Karpas-422 (cell line): ENCODE measurements at regions not wholly inside any gene's neighbourhood (a gene's known extent, or its start where the extent isn't known, plus 50 kb on each side); places are given as distances from the start of the nearest gene placed in this dataset.
"Not testable (repeated sequence)": the region's sequence is repeated elsewhere in the genome, so short reads cannot be mapped to it uniquely, and the experiment has no call there.

Source experiments
- DNase-seq: peaks from one replicate; pipeline ENCODE4 v3.0.0-alpha.2; 2015
- H2AFZ ChIP-seq: fragments of 200-600 bp; sonication (generic); 2 replicates; pipeline ENCODE4 v1.6.1; 2014; ENCODE audit warnings: antibody characterized with exemption, low read length, mixed read lengths
- H3K27ac ChIP-seq: fragments of 200-600 bp; sonication (generic); 2 replicates; pipeline ENCODE4 v1.5.1; 2014; ENCODE audit warnings: mild to moderate bottlenecking, low read length, moderate library complexity
- H3K27me3 ChIP-seq: fragments of 200-600 bp; sonication (generic); 2 replicates; pipeline ENCODE4 v1.6.1; 2014; ENCODE audit warnings: low read length, mixed read lengths
- H3K36me3 ChIP-seq: fragments of 200-600 bp; sonication (generic); 2 replicates; pipeline ENCODE4 v1.6.1; 2014; ENCODE audit warnings: low read length, mixed read lengths; ENCODE audit not compliant: insufficient read depth
- H3K4me1 ChIP-seq: fragments of 200-600 bp; sonication (generic); 2 replicates; pipeline ENCODE4 v1.6.1; 2014; ENCODE audit warnings: mild to moderate bottlenecking, low read length, mixed read lengths
- H3K4me2 ChIP-seq: fragments of 200-600 bp; sonication (generic); 2 replicates; pipeline ENCODE4 v1.6.1; 2014; ENCODE audit warnings: low read length, low read depth, mild to moderate bottlenecking; ENCODE audit not compliant: poor library complexity, severe bottlenecking
- H3K4me3 ChIP-seq: fragments of 200-600 bp; sonication (generic); 2 replicates; pipeline ENCODE4 v1.5.1; 2014; ENCODE audit warnings: mild to moderate bottlenecking, antibody characterized with exemption, low read length, mixed read lengths
- H3K79me2 ChIP-seq: fragments of 200-600 bp; sonication (generic); 2 replicates; pipeline ENCODE4 v1.6.1; 2014; ENCODE audit warnings: mild to moderate bottlenecking, low read length, mixed read lengths
- H3K9ac ChIP-seq: fragments of 200-600 bp; sonication (generic); 2 replicates; pipeline ENCODE4 v1.6.0; 2014; ENCODE audit warnings: low read length
- H3K9me2 ChIP-seq: fragments of 200-600 bp; sonication (generic), shearing (Covaris generic); replicated peaks from 2 replicates; pipeline ENCODE4 v1.6.0; 2014; ENCODE audit warnings: mild to moderate bottlenecking, low read length, moderate library complexity; ENCODE audit not compliant: insufficient read depth
- H3K9me3 ChIP-seq: fragments of 300-700, 200-600 bp; sonication (generic); 2 replicates; pipeline ENCODE4 v1.6.1; 2014; ENCODE audit warnings: low read length, mixed read lengths
- H4K20me1 ChIP-seq: fragments of 200-600 bp; sonication (generic); 2 replicates; pipeline ENCODE4 v1.6.1; 2014; ENCODE audit warnings: mild to moderate bottlenecking, antibody characterized with exemption, low read length, low read depth; ENCODE audit not compliant: insufficient read depth

DNA sequence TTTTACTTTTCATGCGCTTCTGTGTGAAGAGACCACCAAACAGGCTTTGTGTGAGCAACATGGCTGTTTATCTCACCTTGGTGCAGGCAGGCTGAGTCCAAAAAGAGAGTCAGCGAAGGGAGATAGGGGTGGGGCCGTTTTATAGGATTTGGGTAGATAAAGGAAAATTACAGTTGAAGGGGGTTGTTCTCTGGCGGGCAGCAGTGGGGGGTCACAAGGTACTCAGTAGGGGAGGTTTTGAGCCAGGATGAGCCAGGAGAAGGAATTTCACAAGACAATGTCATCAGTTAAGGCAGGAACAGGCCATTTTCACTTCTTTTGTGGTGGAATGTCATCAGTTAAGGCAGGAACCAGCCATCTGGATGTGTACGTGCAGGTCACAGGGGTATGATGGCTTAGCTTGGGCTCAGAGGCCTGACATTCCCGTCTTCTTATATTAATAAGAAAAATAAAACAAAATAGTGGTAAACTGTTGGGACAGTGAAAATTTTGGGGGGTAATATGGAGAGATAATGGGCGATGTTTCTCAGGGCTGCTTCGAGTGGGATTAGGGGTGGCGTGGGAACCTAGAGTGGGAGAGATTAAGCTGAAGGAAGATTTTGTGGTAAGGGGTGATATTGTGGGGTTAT, 670.0 kb downstream of the SUCLG1 start:
- H3K9me3 ChIP-seq: peaks cover 20% of the 10 kb centered on the region
- not testable (repeated sequence) for H3K4me3 ChIP-seq, H3K27ac ChIP-seq, H2AFZ ChIP-seq, H3K36me3 ChIP-seq, H3K4me1 ChIP-seq, H3K4me2 ChIP-seq, H3K27me3 ChIP-seq, H3K9me2 ChIP-seq, DNase-seq, H3K79me2 ChIP-seq, H3K9ac ChIP-seq, H4K20me1 ChIP-seq

DNA sequence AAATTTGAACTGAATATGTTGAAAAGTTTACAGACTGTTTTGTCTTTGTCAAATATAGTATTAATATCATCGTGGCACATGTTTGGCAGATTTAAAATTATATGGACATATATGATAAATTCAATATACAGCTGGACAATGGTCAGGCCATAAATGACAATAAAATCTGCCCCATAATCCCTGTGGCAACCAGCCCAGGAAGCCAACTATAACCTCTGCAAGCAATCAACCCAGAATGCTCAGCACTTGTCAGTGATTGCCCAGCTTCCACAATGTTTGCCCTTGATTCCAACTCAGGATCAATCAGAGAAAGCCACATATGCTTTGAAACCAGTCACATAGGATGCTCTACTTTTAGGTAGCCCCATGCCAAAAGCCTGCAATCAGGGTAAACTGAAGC, 671.9 kb downstream of the SUCLG1 start:
- no peak overlapping the region for H3K4me3 ChIP-seq
- H3K36me3 ChIP-seq: no peaks in the 10 kb centered on the region
- H3K27ac ChIP-seq: no peak overlapping the region
- no peak overlapping the region for H3K9ac ChIP-seq
- no peaks in the 10 kb centered on the region for H4K20me1 ChIP-seq
- no peaks in the 10 kb centered on the region for H3K9me2 ChIP-seq
- no peaks in the 10 kb centered on the region for H3K4me1 ChIP-seq
- H3K79me2 ChIP-seq: no peaks in the 10 kb centered on the region
- no peak overlapping the region for H2AFZ ChIP-seq
- H3K27me3 ChIP-seq: no peaks in the 10 kb centered on the region
- no peak overlapping the region for H3K4me2 ChIP-seq
- DNase-seq: no peak
- H3K9me3 ChIP-seq: peaks cover 20% of the 10 kb centered on the region

DNA sequence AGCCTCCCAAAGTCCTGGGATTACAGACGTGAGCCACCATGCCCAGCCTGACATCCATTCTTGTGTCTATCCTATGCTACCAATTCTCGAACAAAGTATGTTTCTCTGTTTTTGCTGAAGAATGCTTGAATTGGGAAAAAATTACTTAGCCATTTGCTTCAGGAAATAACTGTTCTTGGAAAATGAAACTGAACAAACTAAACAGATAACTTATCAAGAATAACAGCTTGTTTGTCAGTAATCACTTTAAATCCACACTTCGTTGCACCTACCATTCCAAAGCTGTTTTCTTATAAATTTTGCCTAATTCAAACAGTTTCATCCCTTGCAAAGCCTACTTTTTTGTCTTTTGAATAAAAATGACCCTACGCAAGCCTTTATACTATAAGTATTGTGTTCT, 672.9 kb downstream of the SUCLG1 start:
- Histone ChIP-seq H3K9ac (no peak overlapping the region), H2AFZ (no peak overlapping the region), H3K4me2 (no peak overlapping the region), H3K9me2 (no peaks in the 10 kb centered on the region), H3K36me3 (no peaks in the 10 kb centered on the region), H3K4me3 (no peak overlapping the region), H3K4me1 (no peaks in the 10 kb centered on the region), H4K20me1 (no peaks in the 10 kb centered on the region), H3K27me3 (no peaks in the 10 kb centered on the region), H3K79me2 (no peaks in the 10 kb centered on the region), H3K9me3 (peaks cover 26% of the 10 kb centered on the region), H3K27ac (no peak overlapping the region)
- DNase-seq: no peak

DNA sequence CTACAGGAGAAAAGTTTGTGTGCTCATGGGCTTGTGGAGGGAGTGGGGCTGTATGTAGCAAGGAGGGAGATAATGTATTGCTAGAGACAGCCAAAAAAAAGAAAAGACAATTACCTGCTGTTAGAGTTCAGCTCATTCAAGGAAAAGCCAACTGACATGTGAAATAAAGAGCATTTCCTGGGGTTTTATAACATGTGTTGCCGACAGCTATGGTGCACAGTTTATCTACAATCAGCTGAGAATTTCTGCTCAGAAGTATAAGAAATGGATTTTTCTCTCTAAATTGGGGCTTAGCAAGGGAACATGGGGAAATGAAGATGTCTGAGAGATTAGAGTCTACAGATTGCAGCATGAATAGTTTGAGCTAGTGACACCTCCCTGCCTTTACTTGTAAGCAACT, 674.1 kb downstream of the SUCLG1 start:
- Histone ChIP-seq H3K9me3 (peaks cover 33% of the 10 kb centered on the region), H3K27ac (no peak overlapping the region), H3K4me1 (no peaks in the 10 kb centered on the region), H3K36me3 (no peaks in the 10 kb centered on the region), H3K9me2 (no peaks in the 10 kb centered on the region), H3K79me2 (no peaks in the 10 kb centered on the region), H3K4me3 (no peak overlapping the region), H3K4me2 (no peak overlapping the region), H3K27me3 (no peaks in the 10 kb centered on the region), H3K9ac (no peak overlapping the region), H4K20me1 (no peaks in the 10 kb centered on the region), H2AFZ (no peak overlapping the region)
- DNase-seq: no peak

DNA sequence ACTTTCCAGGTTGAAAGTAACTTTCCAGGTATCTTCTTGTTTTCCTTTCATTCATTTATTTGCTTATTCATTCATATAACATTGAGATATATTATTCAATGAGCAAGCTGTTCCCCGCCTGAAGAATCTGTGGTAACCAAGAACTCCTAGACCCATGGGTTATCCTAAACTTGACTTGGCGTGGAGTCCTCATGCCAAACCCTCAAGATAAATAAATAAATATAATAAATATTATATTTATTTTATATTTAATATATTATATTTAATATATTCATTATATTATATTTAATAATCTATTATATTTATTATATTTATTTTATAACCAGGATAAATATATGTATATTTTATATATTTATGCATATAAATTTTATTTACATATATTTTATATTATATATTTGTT, 674.8 kb downstream of the SUCLG1 start:
- DNase-seq: no peak
- H3K4me3 ChIP-seq: no peak overlapping the region
- no peaks in the 10 kb centered on the region for H3K27me3 ChIP-seq
- no peak overlapping the region for H3K27ac ChIP-seq
- peaks cover 37% of the 10 kb centered on the region for H3K9me3 ChIP-seq
- H4K20me1 ChIP-seq: no peaks in the 10 kb centered on the region
- H3K36me3 ChIP-seq: no peaks in the 10 kb centered on the region
- H2AFZ ChIP-seq: no peak overlapping the region
- H3K9ac ChIP-seq: no peak overlapping the region
- H3K4me2 ChIP-seq: no peak overlapping the region
- H3K9me2 ChIP-seq: no peaks in the 10 kb centered on the region
- no peaks in the 10 kb centered on the region for H3K79me2 ChIP-seq
- no peaks in the 10 kb centered on the region for H3K4me1 ChIP-seq

DNA sequence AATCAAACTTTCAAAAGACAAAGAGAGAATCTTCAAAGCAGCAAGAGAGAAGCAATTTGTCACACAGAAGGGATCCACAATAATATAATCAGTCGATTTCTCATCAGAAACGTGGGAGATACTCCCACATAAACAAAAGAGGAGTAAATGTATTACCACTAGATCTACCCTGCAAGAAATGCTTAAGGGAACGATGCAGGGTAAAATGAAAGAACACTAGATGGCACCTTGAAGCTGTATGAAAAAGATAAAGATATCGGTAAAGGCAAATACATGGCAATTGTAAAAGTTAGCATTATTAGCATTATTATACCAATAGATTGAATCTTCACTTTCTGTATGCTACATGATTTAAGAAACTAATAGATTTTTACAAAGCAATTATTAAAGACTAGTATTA, 677.0 kb downstream of the SUCLG1 start:
- Histone ChIP-seq H3K4me2 (no peak overlapping the region), H3K9me3 (peaks cover 41% of the 10 kb centered on the region), H2AFZ (no peak overlapping the region), H3K36me3 (no peaks in the 10 kb centered on the region), H3K27ac (no peak overlapping the region), H4K20me1 (no peaks in the 10 kb centered on the region), H3K9me2 (no peaks in the 10 kb centered on the region), H3K4me1 (no peaks in the 10 kb centered on the region), H3K9ac (no peak overlapping the region), H3K27me3 (no peaks in the 10 kb centered on the region), H3K4me3 (no peak overlapping the region), H3K79me2 (no peaks in the 10 kb centered on the region)
- DNase-seq: no peak

DNA sequence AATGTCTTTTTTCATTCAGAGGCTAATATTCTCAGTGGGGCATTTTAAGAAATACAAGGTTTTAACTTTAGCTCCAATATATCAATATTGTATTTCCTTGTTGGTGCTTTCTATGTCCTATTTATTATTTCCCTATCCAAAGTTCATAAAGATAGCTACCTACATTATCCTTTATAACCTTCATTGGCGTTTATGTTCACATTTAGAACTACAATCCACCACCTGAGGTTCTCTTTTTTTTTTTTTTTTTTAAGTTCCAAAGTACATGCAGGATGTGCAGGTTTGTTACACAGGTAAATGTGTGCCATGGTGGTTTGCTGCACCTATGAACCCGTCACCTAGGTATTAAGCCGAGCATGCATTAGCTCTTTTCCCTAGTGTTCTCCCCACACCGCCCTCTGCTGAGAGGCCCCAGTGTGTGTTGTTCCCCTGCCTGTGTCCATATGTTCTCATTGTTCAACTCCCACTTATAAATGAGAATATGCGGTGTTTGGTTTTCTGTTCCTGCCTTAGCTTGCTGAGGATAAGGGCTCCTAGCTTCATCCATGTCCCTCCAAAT, 694.6 kb downstream of the SUCLG1 start:
- H3K27me3 ChIP-seq: no peaks in the 10 kb centered on the region
- no peaks in the 10 kb centered on the region for H3K36me3 ChIP-seq
- no peak overlapping the region for H3K4me3 ChIP-seq
- H3K9me2 ChIP-seq: no peaks in the 10 kb centered on the region
- H3K9me3 ChIP-seq: peaks cover 45% of the 10 kb centered on the region
- DNase-seq: no peak
- H3K27ac ChIP-seq: no peak overlapping the region
- no peak overlapping the region for H3K4me2 ChIP-seq
- no peaks in the 10 kb centered on the region for H3K79me2 ChIP-seq
- no peak overlapping the region for H2AFZ ChIP-seq
- no peaks in the 10 kb centered on the region for H4K20me1 ChIP-seq
- H3K9ac ChIP-seq: no peak overlapping the region
- no peaks in the 10 kb centered on the region for H3K4me1 ChIP-seq

DNA sequence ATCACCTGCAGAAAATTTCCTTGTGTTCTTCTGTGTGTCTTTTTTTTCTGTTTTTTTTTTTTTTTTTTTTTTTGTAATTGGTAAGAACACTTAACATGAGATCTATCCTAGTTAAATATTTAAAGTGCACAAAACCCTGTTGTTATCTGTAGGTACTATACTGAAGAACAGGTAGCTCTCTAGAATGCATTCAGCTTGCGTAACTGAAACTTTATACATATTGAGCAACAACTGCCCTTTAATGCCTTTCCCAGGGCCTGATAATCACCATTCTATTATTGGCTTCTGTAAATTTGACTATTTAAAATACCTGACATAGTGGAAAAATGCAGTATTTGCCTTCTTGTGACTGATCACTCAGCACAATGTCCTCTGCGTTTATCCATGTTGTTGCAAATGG, 701.8 kb downstream of the SUCLG1 start:
- H2AFZ ChIP-seq: no peak overlapping the region

More for the DNA sequence above, 701.8 kb downstream of the SUCLG1 start:
- H3K4me1 ChIP-seq: no peaks in the 10 kb centered on the region
- H3K79me2 ChIP-seq: no peaks in the 10 kb centered on the region
- no peaks in the 10 kb centered on the region for H3K36me3 ChIP-seq
- H3K9me3 ChIP-seq: peaks cover 48% of the 10 kb centered on the region
- H3K4me2 ChIP-seq: no peak overlapping the region
- H3K27me3 ChIP-seq: no peaks in the 10 kb centered on the region
- DNase-seq: no peak
- no peaks in the 10 kb centered on the region for H3K9me2 ChIP-seq
- no peak overlapping the region for H3K9ac ChIP-seq
- no peaks in the 10 kb centered on the region for H4K20me1 ChIP-seq
- no peak overlapping the region for H3K4me3 ChIP-seq
- no peak overlapping the region for H3K27ac ChIP-seq
